ENCODE measurements at regions not wholly inside any gene's neighbourhood (a gene's known extent, or its start where the extent isn't known, plus 50 kb on each side); places are given as distances from the start of the nearest gene placed in this dataset.

GRCh38 chr4:116590648-116591047, 494.7 kb downstream of the TRAM1L1 start:
- no peak overlapping the region for H3K27ac ChIP-seq (ENCODE audit: low read depth, low read length)
- Mint-ChIP-seq H3K36me3 (no peaks in the 10 kb centered on the region), H3K4me1 (no peaks in the 10 kb centered on the region), H3K4me3 (no peak overlapping the region), H3K27me3 (no peaks in the 10 kb centered on the region), H3K9me3 (peaks cover 0 to 10% (median 2%) of the 10 kb centered on the region in 8 donors), H3K27ac (no peak overlapping the region)
- no peak for DNase-seq
- CTCF ChIA-PET (ENCODE audit: partially characterized antibody) = no interaction called here
- H3K4me3 ChIP-seq (ENCODE audit: low read length in 2 of 2) = no peak overlapping the region
- no peaks in the 10 kb centered on the region for H3K9me3 ChIP-seq (ENCODE audit: control insufficient read depth in 1 of 2, low read length in 2 of 2)
- POLR2A ChIA-PET (ENCODE audit: partially characterized antibody) = no interaction called here
- no peaks in the 10 kb centered on the region for H3K36me3 ChIP-seq (ENCODE audit: insufficient read depth, low read length)
- intact Hi-C loops (cut with micrococcal nuclease) = no loop called here
- H3K27me3 ChIP-seq (ENCODE audit: insufficient read depth, low read length) = no peaks in the 10 kb centered on the region
- no peaks in the 10 kb centered on the region for H3K4me1 ChIP-seq (ENCODE audit: insufficient read depth, low read length)

GRCh38 chr4:116588783-116589182, 496.6 kb downstream of the TRAM1L1 start:
- H3K4me3 ChIP-seq (ENCODE audit: low read length in 2 of 2) = no peak overlapping the region
- CTCF ChIA-PET (ENCODE audit: partially characterized antibody) = no interaction called here
- H3K4me1 ChIP-seq (ENCODE audit: insufficient read depth, low read length) = no peaks in the 10 kb centered on the region
- Mint-ChIP-seq H3K27ac (no peak overlapping the region), H3K9me3 (peaks cover 0 to 9% (median 2%) of the 10 kb centered on the region in 8 donors), H3K4me1 (no peaks in the 10 kb centered on the region), H3K4me3 (no peak overlapping the region), H3K36me3 (no peaks in the 10 kb centered on the region), H3K27me3 (no peaks in the 10 kb centered on the region)
- H3K36me3 ChIP-seq (ENCODE audit: insufficient read depth, low read length) = no peaks in the 10 kb centered on the region
- intact Hi-C loops (cut with micrococcal nuclease) = no loop called here
- no peak overlapping the region for H3K27ac ChIP-seq (ENCODE audit: low read depth, low read length)
- POLR2A ChIA-PET (ENCODE audit: partially characterized antibody) = no interaction called here
- DNase-seq = no peak
- H3K27me3 ChIP-seq (ENCODE audit: insufficient read depth, low read length) = no peaks in the 10 kb centered on the region
- H3K9me3 ChIP-seq (ENCODE audit: control insufficient read depth in 1 of 2, low read length in 2 of 2) = no peaks in the 10 kb centered on the region

- H3K27me3 ChIP-seq (ENCODE audit: insufficient read depth, low read length) = no peaks in the 10 kb centered on the region
- H3K9me3 ChIP-seq (ENCODE audit: control insufficient read depth in 1 of 2, low read length in 2 of 2) = no peaks in the 10 kb centered on the region
- H3K36me3 Mint-ChIP-seq = no peaks in the 10 kb centered on the region
- no peak overlapping the region for H3K27ac ChIP-seq (ENCODE audit: low read depth, low read length)
- intact Hi-C loops (cut with micrococcal nuclease) = no loop called here
- no peak overlapping the region for H3K4me3 ChIP-seq (ENCODE audit: low read length in 2 of 2)
- no peak overlapping the region for H3K4me3 Mint-ChIP-seq
- H3K27ac Mint-ChIP-seq = no peak overlapping the region
- no peak for DNase-seq
- H3K27me3 Mint-ChIP-seq = no peaks in the 10 kb centered on the region
- no peaks in the 10 kb centered on the region for H3K4me1 Mint-ChIP-seq
- POLR2A ChIA-PET (ENCODE audit: partially characterized antibody) = no interaction called here
- peaks cover 0 to 5% (median 0%) of the 10 kb centered on the region in 8 donors for H3K9me3 Mint-ChIP-seq
- no peaks in the 10 kb centered on the region for H3K4me1 ChIP-seq (ENCODE audit: insufficient read depth, low read length)
- H3K36me3 ChIP-seq (ENCODE audit: insufficient read depth, low read length) = no peaks in the 10 kb centered on the region
- CTCF ChIA-PET (ENCODE audit: partially characterized antibody) = no interaction called here
These were observed 500.1 kb downstream of the TRAM1L1 start for GRCh38 chr4:116585246-116585645.

- no peak overlapping the region for H3K4me3 ChIP-seq (ENCODE audit: low read length in 2 of 2)
- no peaks in the 10 kb centered on the region for H3K4me1 ChIP-seq (ENCODE audit: insufficient read depth, low read length)
- intact Hi-C loops (cut with micrococcal nuclease) = no loop called here
- no peak for DNase-seq
- H3K27ac ChIP-seq (ENCODE audit: low read depth, low read length) = no peak overlapping the region
- Mint-ChIP-seq H3K9me3 (peaks cover 0 to 10% (median 5%) of the 10 kb centered on the region in 8 donors), H3K27ac (no peak overlapping the region), H3K36me3 (no peaks in the 10 kb centered on the region), H3K4me1 (no peaks in the 10 kb centered on the region), H3K27me3 (no peaks in the 10 kb centered on the region), H3K4me3 (no peak overlapping the region)
- no peaks in the 10 kb centered on the region for H3K27me3 ChIP-seq (ENCODE audit: insufficient read depth, low read length)
- ChIA-PET POLR2A (ENCODE audit: partially characterized antibody) (no interaction called here), CTCF (ENCODE audit: partially characterized antibody) (no interaction called here)
- no peaks in the 10 kb centered on the region for H3K36me3 ChIP-seq (ENCODE audit: insufficient read depth, low read length)
- no peaks in the 10 kb centered on the region for H3K9me3 ChIP-seq (ENCODE audit: control insufficient read depth in 1 of 2, low read length in 2 of 2)
These were observed 508.1 kb downstream of the TRAM1L1 start for GRCh38 chr4:116577321-116577720.

- Histone ChIP-seq H3K9me3 (ENCODE audit: control insufficient read depth in 1 of 2, low read length in 2 of 2) (no peaks in the 10 kb centered on the region), H3K27me3 (ENCODE audit: insufficient read depth, low read length) (no peaks in the 10 kb centered on the region), H3K27ac (ENCODE audit: low read depth, low read length) (no peak overlapping the region), H3K4me1 (ENCODE audit: insufficient read depth, low read length) (no peaks in the 10 kb centered on the region), H3K4me3 (ENCODE audit: low read length in 2 of 2) (no peak overlapping the region), H3K36me3 (ENCODE audit: insufficient read depth, low read length) (no peaks in the 10 kb centered on the region)
- Mint-ChIP-seq H3K36me3 (no peaks in the 10 kb centered on the region), H3K4me3 (no peak overlapping the region), H3K4me1 (no peaks in the 10 kb centered on the region), H3K9me3 (peaks cover 0 to 15% (median 8%) of the 10 kb centered on the region in 8 donors), H3K27me3 (no peaks in the 10 kb centered on the region), H3K27ac (no peak overlapping the region)
- POLR2A ChIA-PET (ENCODE audit: partially characterized antibody) = no interaction called here
- DNase-seq = no peak
- CTCF ChIA-PET (ENCODE audit: partially characterized antibody) = no interaction called here
- intact Hi-C loops (cut with micrococcal nuclease) = no loop called here
These were observed 511.8 kb downstream of the TRAM1L1 start for GRCh38 chr4:116573540-116573939.

- H3K9me3 ChIP-seq (ENCODE audit: control insufficient read depth in 1 of 2, low read length in 2 of 2) = no peaks in the 10 kb centered on the region
- H3K27me3 Mint-ChIP-seq = no peaks in the 10 kb centered on the region
- POLR2A ChIA-PET (ENCODE audit: partially characterized antibody) = no interaction called here
These were observed 523.6 kb downstream of the TRAM1L1 start for GRCh38 chr4:116561768-116562167.

GRCh38 chr4:116551806-116552205, 533.6 kb downstream of the TRAM1L1 start:
- Mint-ChIP-seq H3K4me1 (no peaks in the 10 kb centered on the region), H3K27me3 (no peaks in the 10 kb centered on the region), H3K4me3 (no peak overlapping the region), H3K9me3 (peaks cover 0 to 9% (median under 1%) of the 10 kb centered on the region in 8 donors), H3K27ac (no peak overlapping the region), H3K36me3 (no peaks in the 10 kb centered on the region)
- POLR2A ChIA-PET (ENCODE audit: partially characterized antibody) = no interaction called here
- no peaks in the 10 kb centered on the region for H3K36me3 ChIP-seq (ENCODE audit: insufficient read depth, low read length)
- no peak overlapping the region for H3K27ac ChIP-seq (ENCODE audit: low read depth, low read length)
- intact Hi-C loops (cut with micrococcal nuclease) = no loop called here
- no peaks in the 10 kb centered on the region for H3K27me3 ChIP-seq (ENCODE audit: insufficient read depth, low read length)
- CTCF ChIA-PET (ENCODE audit: partially characterized antibody) = no interaction called here
- no peaks in the 10 kb centered on the region for H3K9me3 ChIP-seq (ENCODE audit: control insufficient read depth in 1 of 2, low read length in 2 of 2)
- DNase-seq = no peak
- H3K4me1 ChIP-seq (ENCODE audit: insufficient read depth, low read length) = no peaks in the 10 kb centered on the region
- no peak overlapping the region for H3K4me3 ChIP-seq (ENCODE audit: low read length in 2 of 2)

More at GRCh38 chr4:116561768-116562167, 523.6 kb downstream of the TRAM1L1 start:
- no peak for DNase-seq
- Histone ChIP-seq H3K4me3 (ENCODE audit: low read length in 2 of 2) (no peak overlapping the region), H3K4me1 (ENCODE audit: insufficient read depth, low read length) (no peaks in the 10 kb centered on the region), H3K27me3 (ENCODE audit: insufficient read depth, low read length) (no peaks in the 10 kb centered on the region), H3K36me3 (ENCODE audit: insufficient read depth, low read length) (no peaks in the 10 kb centered on the region), H3K27ac (ENCODE audit: low read depth, low read length) (no peak overlapping the region)
- CTCF ChIA-PET (ENCODE audit: partially characterized antibody) = no interaction called here
- intact Hi-C loops (cut with micrococcal nuclease) = no loop called here
- Mint-ChIP-seq H3K27ac (no peak overlapping the region), H3K4me3 (no peak overlapping the region), H3K36me3 (no peaks in the 10 kb centered on the region), H3K9me3 (peaks cover 5 to 27% (median 10%) of the 10 kb centered on the region in 8 donors), H3K4me1 (no peaks in the 10 kb centered on the region)

GRCh38 chr4:116547632-116548031, 537.7 kb downstream of the TRAM1L1 start:
- intact Hi-C loops (cut with micrococcal nuclease) = no loop called here
- H3K4me1 ChIP-seq (ENCODE audit: insufficient read depth, low read length) = no peaks in the 10 kb centered on the region
- H3K27me3 ChIP-seq (ENCODE audit: insufficient read depth, low read length) = no peaks in the 10 kb centered on the region
- Mint-ChIP-seq H3K36me3 (no peaks in the 10 kb centered on the region), H3K27ac (no peak overlapping the region), H3K4me1 (no peaks in the 10 kb centered on the region), H3K4me3 (no peak overlapping the region), H3K9me3 (peaks cover 0 to 6% (median 2%) of the 10 kb centered on the region in 8 donors), H3K27me3 (no peaks in the 10 kb centered on the region)
- ChIA-PET POLR2A (ENCODE audit: partially characterized antibody) (no interaction called here), CTCF (ENCODE audit: partially characterized antibody) (no interaction called here)
- H3K36me3 ChIP-seq (ENCODE audit: insufficient read depth, low read length) = no peaks in the 10 kb centered on the region
- H3K9me3 ChIP-seq (ENCODE audit: control insufficient read depth in 1 of 2, low read length in 2 of 2) = peaks cover 0 to 4% of the 10 kb centered on the region in 2 donors
- no peak overlapping the region for H3K4me3 ChIP-seq (ENCODE audit: low read length in 2 of 2)
- DNase-seq = no peak
- no peak overlapping the region for H3K27ac ChIP-seq (ENCODE audit: low read depth, low read length)
